ENCODE measurements at regions not wholly inside any gene's neighbourhood (a gene's known extent, or its start where the extent isn't known, plus 50 kb on each side); places are given as distances from the start of the nearest gene placed in this dataset.

DNA sequence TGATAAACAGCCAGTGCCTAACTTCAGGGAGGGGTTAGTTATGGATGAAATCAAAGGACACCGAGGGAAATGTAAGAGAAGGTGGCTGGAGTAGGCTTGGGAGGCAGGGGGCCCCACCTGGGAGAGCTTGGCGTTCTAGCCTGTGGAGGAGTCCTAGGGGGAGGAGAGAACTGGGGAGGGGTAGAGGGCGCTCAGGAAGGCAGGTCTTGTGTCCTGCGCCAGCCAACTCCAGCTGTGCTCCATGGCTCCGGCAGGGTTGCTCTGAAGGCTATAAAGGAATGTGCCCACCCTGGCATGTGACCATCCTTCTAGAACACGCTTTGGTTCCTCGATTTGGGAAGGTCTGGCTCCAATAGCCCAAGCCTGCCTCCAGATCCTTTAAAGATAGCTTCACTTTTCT is 96.3 kb downstream of the SEC61G start:
- no peak for DNase-seq (ENCODE audit: low spot score in 2 of 2)
- Histone ChIP-seq H3K4me1 (no peaks in the 10 kb centered on the region), H3K27me3 (no peaks in the 10 kb centered on the region), H3K36me3 (no peaks in the 10 kb centered on the region), H3K9me3 (no peaks in the 10 kb centered on the region), H3K4me3 (no peak overlapping the region), H3K27ac (no peak overlapping the region)
- intact Hi-C loops (cut with DNase I), result no loop called here
- TF ChIP-seq, protein P1, sequence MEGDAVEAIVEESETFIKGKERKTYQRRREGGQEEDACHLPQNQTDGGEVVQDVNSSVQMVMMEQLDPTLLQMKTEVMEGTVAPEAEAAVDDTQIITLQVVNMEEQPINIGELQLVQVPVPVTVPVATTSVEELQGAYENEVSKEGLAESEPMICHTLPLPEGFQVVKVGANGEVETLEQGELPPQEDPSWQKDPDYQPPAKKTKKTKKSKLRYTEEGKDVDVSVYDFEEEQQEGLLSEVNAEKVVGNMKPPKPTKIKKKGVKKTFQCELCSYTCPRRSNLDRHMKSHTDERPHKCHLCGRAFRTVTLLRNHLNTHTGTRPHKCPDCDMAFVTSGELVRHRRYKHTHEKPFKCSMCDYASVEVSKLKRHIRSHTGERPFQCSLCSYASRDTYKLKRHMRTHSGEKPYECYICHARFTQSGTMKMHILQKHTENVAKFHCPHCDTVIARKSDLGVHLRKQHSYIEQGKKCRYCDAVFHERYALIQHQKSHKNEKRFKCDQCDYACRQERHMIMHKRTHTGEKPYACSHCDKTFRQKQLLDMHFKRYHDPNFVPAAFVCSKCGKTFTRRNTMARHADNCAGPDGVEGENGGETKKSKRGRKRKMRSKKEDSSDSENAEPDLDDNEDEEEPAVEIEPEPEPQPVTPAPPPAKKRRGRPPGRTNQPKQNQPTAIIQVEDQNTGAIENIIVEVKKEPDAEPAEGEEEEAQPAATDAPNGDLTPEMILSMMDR (IDR thresholded peaks at IDR 0.05), result no peak

DNA sequence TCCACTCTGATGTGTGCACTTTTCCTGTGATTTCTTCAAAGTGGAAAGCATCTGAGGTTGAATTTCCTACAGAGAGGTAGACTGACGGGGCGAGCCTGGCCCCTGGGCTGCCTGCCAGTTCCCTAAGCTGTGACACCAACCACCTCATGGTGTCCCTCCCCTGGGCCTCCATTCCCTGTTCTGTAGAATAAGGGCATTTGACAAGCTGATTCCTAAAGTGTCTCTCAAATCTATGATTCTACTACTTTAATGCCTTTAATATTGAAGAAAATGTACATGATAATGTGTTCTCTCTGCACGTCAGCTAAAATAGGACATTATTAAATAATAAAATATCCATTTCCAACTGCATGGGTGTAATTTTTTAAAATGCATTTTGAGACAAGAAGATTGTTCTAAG is 105.1 kb downstream of the SEC61G start:
- Histone ChIP-seq H3K27me3 (no peaks in the 10 kb centered on the region), H3K36me3 (no peaks in the 10 kb centered on the region), H3K27ac (no peak overlapping the region), H3K9me3 (no peaks in the 10 kb centered on the region), H3K4me1 (no peaks in the 10 kb centered on the region), H3K4me3 (no peak overlapping the region)
- no peak for DNase-seq (ENCODE audit: low spot score in 2 of 2)
- intact Hi-C loops (cut with DNase I), result no loop called here
- TF ChIP-seq, protein P1 (IDR thresholded peaks at IDR 0.05), result no peak

DNA sequence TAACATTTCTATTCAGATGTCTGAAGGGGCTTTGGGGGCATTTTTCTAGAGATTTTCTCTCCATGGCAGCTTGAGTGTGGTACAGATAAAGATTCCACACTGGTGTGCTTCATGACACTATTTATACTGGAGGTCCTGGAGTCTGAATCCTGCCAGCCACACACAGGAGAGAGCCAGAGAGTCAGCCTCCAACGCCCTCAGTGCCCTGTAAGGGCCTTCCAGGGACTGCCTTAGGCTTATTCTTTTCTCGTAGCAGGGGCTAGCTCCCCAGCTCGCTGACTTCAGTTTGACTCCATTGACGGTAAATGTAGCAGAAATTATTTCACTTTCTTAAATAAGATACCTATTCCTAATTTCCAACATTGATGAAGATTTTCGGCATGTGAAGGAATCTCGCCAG is 100.9 kb downstream of the VSTM2A start:
- TF ChIP-seq, protein P1 (IDR thresholded peaks at IDR 0.05), result no peak
- Histone ChIP-seq H3K27ac (no peak overlapping the region), H3K9me3 (no peaks in the 10 kb centered on the region), H3K36me3 (no peaks in the 10 kb centered on the region), H3K27me3 (no peaks in the 10 kb centered on the region), H3K4me1 (no peaks in the 10 kb centered on the region), H3K4me3 (no peak overlapping the region)
- DNase-seq (ENCODE audit: low spot score in 2 of 2), result no peak
- intact Hi-C loops (cut with DNase I), result no loop called here

DNA sequence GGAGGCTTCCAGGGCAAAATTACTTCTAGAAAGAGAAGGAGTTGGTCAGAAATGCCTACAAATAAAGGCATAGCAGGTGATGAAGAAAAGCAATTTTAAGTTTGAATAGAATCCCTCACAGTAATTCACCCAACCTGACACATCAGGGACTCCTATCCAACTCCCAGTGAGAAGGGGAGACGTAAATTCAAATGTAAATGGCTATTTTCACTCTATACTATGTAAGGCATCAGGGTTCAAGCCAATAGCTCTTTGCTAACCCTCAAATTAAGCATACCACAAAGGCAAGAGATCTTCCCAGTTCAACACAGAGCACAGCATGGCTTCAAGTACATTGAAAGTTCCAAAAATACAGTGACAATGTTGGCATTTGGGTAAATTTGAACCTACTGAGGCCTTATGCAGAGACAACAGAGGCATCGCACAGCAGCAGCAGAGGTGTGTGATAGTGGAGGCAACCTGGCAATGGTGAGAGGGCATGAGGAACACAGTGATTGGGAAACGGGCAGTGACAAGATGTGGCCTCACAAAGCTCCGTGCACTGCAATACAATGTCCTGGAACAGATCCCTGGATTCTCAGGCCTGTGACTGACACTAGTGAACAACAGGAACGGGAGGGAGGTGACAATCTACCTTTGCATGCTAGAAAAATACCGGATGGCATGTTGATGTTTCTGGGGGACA is 95.7 kb downstream of the VSTM2A start:
- Histone ChIP-seq H3K4me3 (no peak overlapping the region), H3K27me3 (no peaks in the 10 kb centered on the region), H3K36me3 (no peaks in the 10 kb centered on the region), H3K4me1 (no peaks in the 10 kb centered on the region), H3K9me3 (no peaks in the 10 kb centered on the region), H3K27ac (no peak overlapping the region)
- TF ChIP-seq, protein P1 (IDR thresholded peaks at IDR 0.05), result no peak
- intact Hi-C loops (cut with DNase I), result no loop called here
- no peak for DNase-seq (ENCODE audit: low spot score in 2 of 2)

DNA sequence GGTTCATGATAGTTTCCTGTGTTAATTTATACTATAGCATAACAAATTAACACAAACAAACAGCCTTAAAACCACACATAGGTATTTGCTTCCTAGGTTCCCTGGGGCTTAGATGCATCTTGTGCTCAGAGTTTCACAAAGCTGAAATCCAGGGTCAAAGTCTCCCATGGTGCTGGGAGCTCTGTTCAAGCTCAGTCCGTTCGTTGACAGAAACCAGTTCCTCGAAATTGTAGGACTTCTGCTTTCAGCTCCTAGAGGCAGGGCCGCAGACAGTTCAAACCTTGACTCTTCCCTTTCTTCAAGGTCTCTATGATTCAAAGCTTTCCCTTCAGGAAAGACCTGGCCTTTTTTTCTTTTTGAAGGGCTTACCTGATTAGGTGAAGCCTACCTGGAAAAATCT is 90.5 kb downstream of the VSTM2A start:
- intact Hi-C loops (cut with DNase I), result no loop called here
- no peak overlapping the region for H3K4me3 ChIP-seq
- no peaks in the 10 kb centered on the region for H3K9me3 ChIP-seq
- no peak for DNase-seq (ENCODE audit: low spot score in 2 of 2)
- H3K27ac ChIP-seq, result no peak overlapping the region
- TF ChIP-seq, protein P1 (IDR thresholded peaks at IDR 0.05), result no peak
- no peaks in the 10 kb centered on the region for H3K27me3 ChIP-seq
- no peaks in the 10 kb centered on the region for H3K4me1 ChIP-seq
- no peaks in the 10 kb centered on the region for H3K36me3 ChIP-seq

DNA sequence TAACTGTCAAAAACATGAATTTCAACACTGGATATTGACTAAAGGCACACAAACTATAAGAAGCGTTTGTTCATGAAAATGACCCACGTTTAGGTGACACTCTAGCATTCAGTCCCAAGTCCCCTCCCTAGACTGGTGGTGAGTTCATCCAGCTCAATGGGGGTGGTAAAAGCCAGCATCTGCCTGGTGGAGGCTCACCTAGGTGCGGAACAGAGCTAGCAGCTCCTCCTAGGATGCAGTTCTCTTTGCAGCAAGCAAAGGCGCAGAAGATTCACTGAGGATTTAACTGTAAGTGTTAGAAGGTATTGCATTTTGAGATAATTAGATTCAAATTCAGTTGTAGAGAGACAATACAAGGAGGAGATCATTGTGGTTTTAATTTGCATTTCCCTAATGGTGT is 87.6 kb downstream of the VSTM2A start:
- H3K27ac ChIP-seq, result no peak overlapping the region
- H3K27me3 ChIP-seq, result no peaks in the 10 kb centered on the region
- DNase-seq (ENCODE audit: low spot score in 2 of 2), result no peak
- intact Hi-C loops (cut with DNase I), result no loop called here
- H3K36me3 ChIP-seq, result no peaks in the 10 kb centered on the region
- no peaks in the 10 kb centered on the region for H3K4me1 ChIP-seq
- TF ChIP-seq, protein P1 (IDR thresholded peaks at IDR 0.05), result no peak
- H3K4me3 ChIP-seq, result no peak overlapping the region
- no peaks in the 10 kb centered on the region for H3K9me3 ChIP-seq

All from ascending aorta (tissue), 2 donors.